HCEC 1CT (cell line): ENCODE measurements at regions not wholly inside any gene's neighbourhood (a gene's known extent, or its start where the extent isn't known, plus 50 kb on each side); places are given as distances from the start of the nearest gene placed in this dataset.

Experiments used
- DNase-seq: peaks from one replicate; pipeline ENCODE4 v3.0.0-alpha.2; 2017

DNA sequence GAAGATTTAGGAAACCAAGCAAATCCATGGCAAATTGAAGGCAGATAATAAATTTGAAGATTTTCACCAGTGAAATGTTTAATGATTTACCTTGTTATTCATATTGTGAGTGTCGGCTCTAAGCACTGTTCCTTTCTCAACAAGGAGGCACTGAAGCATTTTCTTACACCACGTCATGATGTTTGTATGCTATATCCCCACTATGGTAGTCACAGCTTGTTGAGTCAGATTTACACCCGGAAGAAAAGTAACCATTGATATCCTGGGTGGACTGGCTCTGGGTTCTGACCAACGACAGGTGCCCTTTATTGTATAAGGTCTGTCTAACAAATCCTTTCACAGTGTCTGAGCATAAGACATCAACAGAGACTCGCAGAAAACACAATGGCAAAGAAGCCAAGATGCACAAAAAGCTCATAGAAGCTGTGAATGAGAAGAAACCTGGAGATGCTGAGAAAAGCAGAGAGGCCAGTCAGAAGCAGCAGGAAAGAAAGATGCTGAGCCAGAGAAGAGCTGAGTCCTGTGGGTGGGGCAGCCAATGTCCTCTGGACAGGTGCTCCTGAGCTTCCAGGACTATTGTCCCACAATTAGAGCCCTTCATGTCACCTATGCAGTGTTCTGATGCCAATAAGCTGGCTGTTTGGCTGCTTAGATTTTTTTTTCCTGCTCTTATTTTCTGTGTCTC, 49.7 kb upstream of the ARHGAP5 start:
- peak; percentile 78 for DNase-seq
